ENCODE measurements at regions not wholly inside any gene's neighbourhood (a gene's known extent, or its start where the extent isn't known, plus 50 kb on each side); places are given as distances from the start of the nearest gene placed in this dataset.

DNA sequence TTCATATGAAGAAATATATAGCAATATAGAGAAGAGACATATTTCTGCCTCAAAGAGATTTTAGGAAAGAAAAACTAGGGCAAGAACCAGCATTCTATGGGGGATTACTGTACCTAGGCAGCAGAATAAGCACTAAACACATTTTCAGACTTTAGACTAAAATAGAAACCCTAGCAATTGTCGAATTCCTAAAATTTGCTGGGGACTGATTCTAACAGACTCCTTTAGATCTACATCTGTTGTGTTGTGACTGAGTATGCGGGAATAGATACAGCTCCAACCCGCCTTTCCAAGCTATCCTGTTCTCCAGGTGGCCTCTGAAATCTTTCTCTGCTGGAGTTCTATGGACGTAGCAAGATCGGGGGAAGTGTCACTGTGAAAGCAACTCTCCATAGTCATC lies 482.2 kb downstream of the NTRK2 start:
- H4K20me1 ChIP-seq (ENCODE audit: control insufficient read depth, insufficient read depth, low read length, poor library complexity, severe bottlenecking): no peaks in the 10 kb centered on the region
- H3K4me2 ChIP-seq (replicated peaks; ENCODE audit: low read depth, low read length, poor library complexity, severe bottlenecking): no peak overlapping the region
- DNase-seq: no peak
- no peak for ATAC-seq (ENCODE audit: low read depth)
- no peaks in the 10 kb centered on the region for H3K9me3 ChIP-seq (ENCODE audit: control extremely low read depth in 1 of 3, control insufficient read depth in 2 of 3, insufficient read depth in 1 of 3, low read length in 2 of 3)
- POLR2A ChIA-PET: no interaction called here
- H3K9ac ChIP-seq (ENCODE audit: low read length): no peak overlapping the region
- H3K79me2 ChIP-seq (ENCODE audit: control insufficient read depth, insufficient read depth, low read length): no peaks in the 10 kb centered on the region
- H3K9me3 Mint-ChIP-seq (ENCODE audit: insufficient read depth): no peaks in the 10 kb centered on the region
- H3K27me3 ChIP-seq (replicated peaks in 1 of 4; ENCODE audit: control extremely low read depth in 1 of 4, control insufficient read depth in 3 of 4, insufficient read depth in 4 of 4, low read length in 3 of 4): no peaks in the 10 kb centered on the region
- H3K27me3 Mint-ChIP-seq: no peaks in the 10 kb centered on the region
- no peak overlapping the region for H3K27ac Mint-ChIP-seq
- H3K4me3 Mint-ChIP-seq: no peak overlapping the region
- H2AFZ ChIP-seq (ENCODE audit: insufficient read depth, low read depth, low read length, poor library complexity, severe bottlenecking): no peak overlapping the region
- CTCF ChIA-PET: no interaction called here
- no peak overlapping the region for H3K4me3 ChIP-seq (ENCODE audit: control extremely low read depth in 1 of 5, extremely low read depth in 1 of 5, insufficient read depth in 1 of 5, low read depth in 2 of 5, low read length in 4 of 5)
- no peak for TF ChIP-seq EZH2 (IDR thresholded peaks at IDR 0.05; ENCODE audit: borderline replicate concordance, insufficient read depth, low read depth, low read length, poor library complexity, severe bottlenecking)
- TF ChIP-seq, protein P1, sequence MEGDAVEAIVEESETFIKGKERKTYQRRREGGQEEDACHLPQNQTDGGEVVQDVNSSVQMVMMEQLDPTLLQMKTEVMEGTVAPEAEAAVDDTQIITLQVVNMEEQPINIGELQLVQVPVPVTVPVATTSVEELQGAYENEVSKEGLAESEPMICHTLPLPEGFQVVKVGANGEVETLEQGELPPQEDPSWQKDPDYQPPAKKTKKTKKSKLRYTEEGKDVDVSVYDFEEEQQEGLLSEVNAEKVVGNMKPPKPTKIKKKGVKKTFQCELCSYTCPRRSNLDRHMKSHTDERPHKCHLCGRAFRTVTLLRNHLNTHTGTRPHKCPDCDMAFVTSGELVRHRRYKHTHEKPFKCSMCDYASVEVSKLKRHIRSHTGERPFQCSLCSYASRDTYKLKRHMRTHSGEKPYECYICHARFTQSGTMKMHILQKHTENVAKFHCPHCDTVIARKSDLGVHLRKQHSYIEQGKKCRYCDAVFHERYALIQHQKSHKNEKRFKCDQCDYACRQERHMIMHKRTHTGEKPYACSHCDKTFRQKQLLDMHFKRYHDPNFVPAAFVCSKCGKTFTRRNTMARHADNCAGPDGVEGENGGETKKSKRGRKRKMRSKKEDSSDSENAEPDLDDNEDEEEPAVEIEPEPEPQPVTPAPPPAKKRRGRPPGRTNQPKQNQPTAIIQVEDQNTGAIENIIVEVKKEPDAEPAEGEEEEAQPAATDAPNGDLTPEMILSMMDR (IDR thresholded peaks at IDR 0.05): no peak
- no peaks in the 10 kb centered on the region for H3K36me3 ChIP-seq (replicated peaks in 1 of 2; ENCODE audit: control extremely low read depth in 1 of 2, control insufficient read depth in 1 of 2, extremely low read depth in 1 of 2, insufficient read depth in 2 of 2, low read length in 1 of 2)
- H3K27ac ChIP-seq (ENCODE audit: low read length in 2 of 2): no peak overlapping the region
- H3K4me1 Mint-ChIP-seq: no peaks in the 10 kb centered on the region
- no peaks in the 10 kb centered on the region for H3K4me1 ChIP-seq (ENCODE audit: control insufficient read depth in 2 of 2, insufficient read depth in 2 of 2, low read length in 2 of 2)
- intact Hi-C loops (cut with micrococcal nuclease): no loop called here
- WGBS (ENCODE audit: insufficient coverage): 100% methylated on average over 2 of the region's 5 CpGs

DNA sequence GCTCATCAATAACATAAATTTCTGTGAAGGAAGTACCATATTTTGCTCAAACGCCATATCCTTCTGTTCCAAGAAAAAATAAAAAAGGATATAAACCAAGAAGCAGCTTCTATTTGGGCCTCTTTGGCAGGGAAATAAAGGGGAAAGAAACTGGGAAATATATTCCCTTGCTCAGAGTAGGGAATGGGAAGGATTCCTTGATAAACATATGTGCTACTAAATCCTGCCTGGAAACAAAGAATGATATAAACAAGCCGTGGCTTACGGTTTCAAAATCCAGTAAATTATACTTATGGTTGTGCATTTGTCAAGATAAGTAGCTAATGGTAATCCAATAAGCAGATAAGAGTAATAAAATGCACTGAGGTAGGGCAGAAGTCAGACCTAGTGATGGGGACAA lies 481.6 kb downstream of the NTRK2 start:
- Histone ChIP-seq H3K4me1 (ENCODE audit: control insufficient read depth in 2 of 2, insufficient read depth in 2 of 2, low read length in 2 of 2) (no peaks in the 10 kb centered on the region), H3K27ac (ENCODE audit: low read length in 2 of 2) (no peak overlapping the region), H2AFZ (ENCODE audit: insufficient read depth, low read depth, low read length, poor library complexity, severe bottlenecking) (no peak overlapping the region), H3K4me3 (ENCODE audit: control extremely low read depth in 1 of 5, extremely low read depth in 1 of 5, insufficient read depth in 1 of 5, low read depth in 2 of 5, low read length in 4 of 5) (no peak overlapping the region), H4K20me1 (ENCODE audit: control insufficient read depth, insufficient read depth, low read length, poor library complexity, severe bottlenecking) (no peaks in the 10 kb centered on the region), H3K4me2 (replicated peaks; ENCODE audit: low read depth, low read length, poor library complexity, severe bottlenecking) (no peak overlapping the region), H3K79me2 (ENCODE audit: control insufficient read depth, insufficient read depth, low read length) (no peaks in the 10 kb centered on the region), H3K36me3 (replicated peaks in 1 of 2; ENCODE audit: control extremely low read depth in 1 of 2, control insufficient read depth in 1 of 2, extremely low read depth in 1 of 2, insufficient read depth in 2 of 2, low read length in 1 of 2) (no peaks in the 10 kb centered on the region), H3K9me3 (ENCODE audit: control extremely low read depth in 1 of 3, control insufficient read depth in 2 of 3, insufficient read depth in 1 of 3, low read length in 2 of 3) (no peaks in the 10 kb centered on the region), H3K9ac (ENCODE audit: low read length) (no peak overlapping the region), H3K27me3 (replicated peaks in 1 of 4; ENCODE audit: control extremely low read depth in 1 of 4, control insufficient read depth in 3 of 4, insufficient read depth in 4 of 4, low read length in 3 of 4) (no peaks in the 10 kb centered on the region)
- TF ChIP-seq EZH2 (IDR thresholded peaks at IDR 0.05; ENCODE audit: borderline replicate concordance, insufficient read depth, low read depth, low read length, poor library complexity, severe bottlenecking): no peak
- TF ChIP-seq, protein P1 (IDR thresholded peaks at IDR 0.05): no peak
- Mint-ChIP-seq H3K27ac (no peak overlapping the region), H3K9me3 (ENCODE audit: insufficient read depth) (no peaks in the 10 kb centered on the region), H3K4me3 (no peak overlapping the region), H3K4me1 (no peaks in the 10 kb centered on the region), H3K27me3 (no peaks in the 10 kb centered on the region)
- ChIA-PET CTCF (no interaction called here), POLR2A (no interaction called here)
- ATAC-seq (ENCODE audit: low read depth) (no peak), DNase-seq (no peak)
- WGBS (ENCODE audit: insufficient coverage): no CpG with 5 or more reads among the region's 3 CpGs
- intact Hi-C loops (cut with micrococcal nuclease): no loop called here

All from B cell (primary cell).